ENCODE measurements at regions not wholly inside any gene's neighbourhood (a gene's known extent, or its start where the extent isn't known, plus 50 kb on each side); places are given as distances from the start of the nearest gene placed in this dataset.

- DNase-seq (ENCODE audit: insufficient read length, low spot score) (no peak), FAIRE-seq (no peak)
- TF ChIP-seq PAX5 (IDR thresholded peaks at IDR 0.05; ENCODE audit: insufficient read depth, low read length, severe bottlenecking): no peak
- no peak for TF ChIP-seq TAF1 (IDR thresholded peaks at IDR 0.05; ENCODE audit: low read depth, low read length)
- TF ChIP-seq POLR2A (IDR thresholded peaks at IDR 0.05; ENCODE audit: low read depth, low read length): no peak
- no peak for TF ChIP-seq POU2F2 (IDR thresholded peaks at IDR 0.05; ENCODE audit: low read depth, low read length)
- TF ChIP-seq SPI1 (IDR thresholded peaks at IDR 0.05; ENCODE audit: low read depth, low read length): no peak
- TF ChIP-seq POLR2AphosphoS5 (IDR thresholded peaks at IDR 0.05; ENCODE audit: low read depth, low read length): no peak
These were observed 84.3 kb downstream of the ZC3H11B start for GRCh38 chr1:219528633-219529032.

- no peak for TF ChIP-seq POLR2A (IDR thresholded peaks at IDR 0.05; ENCODE audit: low read depth, low read length)
- TF ChIP-seq TAF1 (IDR thresholded peaks at IDR 0.05; ENCODE audit: low read depth, low read length): no peak
- TF ChIP-seq POU2F2 (IDR thresholded peaks at IDR 0.05; ENCODE audit: low read depth, low read length): no peak
- no peak for TF ChIP-seq PAX5 (IDR thresholded peaks at IDR 0.05; ENCODE audit: insufficient read depth, low read length, severe bottlenecking)
- no peak for TF ChIP-seq SPI1 (IDR thresholded peaks at IDR 0.05; ENCODE audit: low read depth, low read length)
- TF ChIP-seq POLR2AphosphoS5 (IDR thresholded peaks at IDR 0.05; ENCODE audit: low read depth, low read length): no peak
- DNase-seq (ENCODE audit: insufficient read length, low spot score) (no peak), FAIRE-seq (no peak)
These were observed 84.9 kb downstream of the ZC3H11B start for GRCh38 chr1:219527994-219528393.

- DNase-seq (ENCODE audit: insufficient read length, low spot score): no peak
- FAIRE-seq: no peak
- TF ChIP-seq POLR2A (IDR thresholded peaks at IDR 0.05; ENCODE audit: low read depth, low read length): no peak
- no peak for TF ChIP-seq TAF1 (IDR thresholded peaks at IDR 0.05; ENCODE audit: low read depth, low read length)
- no peak for TF ChIP-seq PAX5 (IDR thresholded peaks at IDR 0.05; ENCODE audit: insufficient read depth, low read length, severe bottlenecking)
- TF ChIP-seq SPI1 (IDR thresholded peaks at IDR 0.05; ENCODE audit: low read depth, low read length): no peak
- no peak for TF ChIP-seq POU2F2 (IDR thresholded peaks at IDR 0.05; ENCODE audit: low read depth, low read length)
- TF ChIP-seq POLR2AphosphoS5 (IDR thresholded peaks at IDR 0.05; ENCODE audit: low read depth, low read length): no peak
These were observed 86.8 kb downstream of the ZC3H11B start for GRCh38 chr1:219526074-219526473.

- TF ChIP-seq POLR2AphosphoS5 (IDR thresholded peaks at IDR 0.05; ENCODE audit: low read depth, low read length) (no peak), TAF1 (IDR thresholded peaks at IDR 0.05; ENCODE audit: low read depth, low read length) (no peak), POLR2A (IDR thresholded peaks at IDR 0.05; ENCODE audit: low read depth, low read length) (no peak), PAX5 (IDR thresholded peaks at IDR 0.05; ENCODE audit: insufficient read depth, low read length, severe bottlenecking) (no peak), POU2F2 (IDR thresholded peaks at IDR 0.05; ENCODE audit: low read depth, low read length) (no peak), SPI1 (IDR thresholded peaks at IDR 0.05; ENCODE audit: low read depth, low read length) (no peak)
- FAIRE-seq (no peak), DNase-seq (ENCODE audit: insufficient read length, low spot score) (no peak)
These were observed 89.5 kb downstream of the ZC3H11B start for GRCh38 chr1:219523411-219523810.

- DNase-seq (ENCODE audit: insufficient read length, low spot score) (no peak), FAIRE-seq (no peak)
- TF ChIP-seq POLR2A (IDR thresholded peaks at IDR 0.05; ENCODE audit: low read depth, low read length): no peak
- no peak for TF ChIP-seq POU2F2 (IDR thresholded peaks at IDR 0.05; ENCODE audit: low read depth, low read length)
- no peak for TF ChIP-seq TAF1 (IDR thresholded peaks at IDR 0.05; ENCODE audit: low read depth, low read length)
- no peak for TF ChIP-seq PAX5 (IDR thresholded peaks at IDR 0.05; ENCODE audit: insufficient read depth, low read length, severe bottlenecking)
- TF ChIP-seq POLR2AphosphoS5 (IDR thresholded peaks at IDR 0.05; ENCODE audit: low read depth, low read length): no peak
- TF ChIP-seq SPI1 (IDR thresholded peaks at IDR 0.05; ENCODE audit: low read depth, low read length): no peak
These were observed 91.6 kb downstream of the ZC3H11B start for GRCh38 chr1:219521325-219521724.

GRCh38 chr1:219520241-219520640, 92.7 kb downstream of the ZC3H11B start:
- no peak for FAIRE-seq
- TF ChIP-seq POU2F2 (IDR thresholded peaks at IDR 0.05; ENCODE audit: low read depth, low read length) (no peak), PAX5 (IDR thresholded peaks at IDR 0.05; ENCODE audit: insufficient read depth, low read length, severe bottlenecking) (no peak), SPI1 (IDR thresholded peaks at IDR 0.05; ENCODE audit: low read depth, low read length) (no peak), TAF1 (IDR thresholded peaks at IDR 0.05; ENCODE audit: low read depth, low read length) (no peak), POLR2AphosphoS5 (IDR thresholded peaks at IDR 0.05; ENCODE audit: low read depth, low read length) (no peak), POLR2A (IDR thresholded peaks at IDR 0.05; ENCODE audit: low read depth, low read length) (no peak)
- no peak for DNase-seq (ENCODE audit: insufficient read length, low spot score)

- FAIRE-seq: no peak
- TF ChIP-seq POLR2A (IDR thresholded peaks at IDR 0.05; ENCODE audit: low read depth, low read length) (no peak), POU2F2 (IDR thresholded peaks at IDR 0.05; ENCODE audit: low read depth, low read length) (no peak), SPI1 (IDR thresholded peaks at IDR 0.05; ENCODE audit: low read depth, low read length) (no peak), PAX5 (IDR thresholded peaks at IDR 0.05; ENCODE audit: insufficient read depth, low read length, severe bottlenecking) (no peak), POLR2AphosphoS5 (IDR thresholded peaks at IDR 0.05; ENCODE audit: low read depth, low read length) (no peak), TAF1 (IDR thresholded peaks at IDR 0.05; ENCODE audit: low read depth, low read length) (no peak)
These were observed 94.0 kb downstream of the ZC3H11B start for GRCh38 chr1:219518907-219519248.

GRCh38 chr1:219518168-219518906, 94.6 kb downstream of the ZC3H11B start:
- DNase-seq (ENCODE audit: insufficient read length, low spot score): no peak
- no peak for FAIRE-seq
- TF ChIP-seq POU2F2 (IDR thresholded peaks at IDR 0.05; ENCODE audit: low read depth, low read length) (no peak), TAF1 (IDR thresholded peaks at IDR 0.05; ENCODE audit: low read depth, low read length) (no peak), POLR2A (IDR thresholded peaks at IDR 0.05; ENCODE audit: low read depth, low read length) (no peak), POLR2AphosphoS5 (IDR thresholded peaks at IDR 0.05; ENCODE audit: low read depth, low read length) (no peak), PAX5 (IDR thresholded peaks at IDR 0.05; ENCODE audit: insufficient read depth, low read length, severe bottlenecking) (no peak), SPI1 (IDR thresholded peaks at IDR 0.05; ENCODE audit: low read depth, low read length) (no peak)

More at GRCh38 chr1:219518907-219519248, 94.0 kb downstream of the ZC3H11B start:
- no peak for DNase-seq (ENCODE audit: insufficient read length, low spot score)

GRCh38 chr1:219517031-219517430, 95.9 kb downstream of the ZC3H11B start:
- FAIRE-seq (no peak), DNase-seq (ENCODE audit: insufficient read length, low spot score) (no peak)
- no peak for TF ChIP-seq PAX5 (IDR thresholded peaks at IDR 0.05; ENCODE audit: insufficient read depth, low read length, severe bottlenecking)
- no peak for TF ChIP-seq POLR2A (IDR thresholded peaks at IDR 0.05; ENCODE audit: low read depth, low read length)
- no peak for TF ChIP-seq POLR2AphosphoS5 (IDR thresholded peaks at IDR 0.05; ENCODE audit: low read depth, low read length)
- no peak for TF ChIP-seq TAF1 (IDR thresholded peaks at IDR 0.05; ENCODE audit: low read depth, low read length)
